Nephron progenitor cell (in vitro differentiated cells): ENCODE measurements at regions not wholly inside any gene's neighbourhood (a gene's known extent, or its start where the extent isn't known, plus 50 kb on each side); places are given as distances from the start of the nearest gene placed in this dataset.

Source experiments
- DNase-seq: peaks from one replicate; pipeline ENCODE4 v3.0.0; 2021
- H3K27ac Mint-ChIP-seq: 2 replicates; pipeline ENCODE4 v1.8.0; 2021; ENCODE audit warnings: mild to moderate bottlenecking, moderate library complexity, mixed read lengths
- H3K27me3 Mint-ChIP-seq: 2 replicates; pipeline ENCODE4 v1.8.0; 2021; ENCODE audit warnings: mild to moderate bottlenecking, low read depth, mixed read lengths; ENCODE audit not compliant: poor library complexity
- H3K36me3 Mint-ChIP-seq: 2 replicates; pipeline ENCODE4 v1.8.0; 2021; ENCODE audit warnings: low read depth, mixed read lengths
- H3K4me1 Mint-ChIP-seq: 2 replicates; pipeline ENCODE4 v1.8.0; 2021; ENCODE audit warnings: mixed read lengths
- H3K4me3 Mint-ChIP-seq: 2 replicates; pipeline ENCODE4 v1.8.0; 2021; ENCODE audit warnings: mild to moderate bottlenecking, moderate library complexity, mixed read lengths
- H3K9me3 Mint-ChIP-seq: 2 replicates; pipeline ENCODE4 v1.8.0; 2021; ENCODE audit warnings: mild to moderate bottlenecking, moderate library complexity, mixed read lengths
- CTCF ChIP-seq: fragments of 200-600 bp; sonication (generic); IDR thresholded peaks from 2 replicates; pipeline ENCODE4 v1.5.0; 2021; ENCODE audit warnings: antibody characterized with exemption

- no peak for TF ChIP-seq CTCF
- Mint-ChIP-seq H3K27me3 (no peaks in the 10 kb centered on the region), H3K36me3 (no peaks in the 10 kb centered on the region), H3K4me1 (peaks cover 20% of the 10 kb centered on the region), H3K4me3 (no peak overlapping the region), H3K9me3 (peaks cover 10% of the 10 kb centered on the region), H3K27ac (no peak overlapping the region)
- DNase-seq: no peak
Observed at GRCh38 chr1:221891708-221892107, 149.8 kb upstream of the DUSP10 start.

DNA sequence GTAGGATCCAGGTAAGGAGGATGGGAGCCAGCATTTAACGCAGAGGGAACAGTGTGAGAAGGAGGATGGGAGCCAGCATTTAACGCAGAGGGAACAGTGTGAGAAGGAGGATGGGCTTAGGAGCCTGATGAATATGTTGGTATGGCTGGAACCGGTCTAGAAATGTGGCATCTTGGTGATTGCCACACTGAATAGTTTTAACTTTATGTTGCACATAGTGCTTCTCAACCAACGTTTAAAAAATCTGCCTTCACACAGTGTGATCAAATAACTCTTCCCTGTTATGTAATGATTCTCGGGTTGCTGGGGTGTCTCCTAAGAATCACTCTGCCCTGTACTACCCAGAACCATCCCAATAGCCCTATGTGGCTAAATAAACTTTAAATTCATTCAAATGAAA is 146.9 kb upstream of the DUSP10 start:
- no peaks in the 10 kb centered on the region for H3K9me3 Mint-ChIP-seq

DNA sequence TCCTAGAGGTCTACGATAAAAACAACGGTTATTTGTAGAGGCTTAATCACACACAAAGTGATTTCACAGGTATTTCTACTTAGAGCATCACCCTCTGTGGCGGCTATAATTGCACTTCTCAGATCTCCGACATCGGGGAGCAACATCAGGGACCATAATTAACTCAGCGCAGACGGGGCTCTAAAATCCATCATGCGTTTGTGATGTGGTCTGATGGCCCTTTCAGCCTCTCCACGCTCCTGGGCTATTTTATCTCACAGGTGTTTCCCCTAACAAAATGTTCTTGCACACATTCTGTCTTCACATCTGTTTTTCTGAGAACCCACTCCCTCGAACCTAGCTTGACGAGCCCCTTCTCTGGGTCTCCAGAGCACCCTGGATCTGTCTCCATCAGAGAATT is 146.3 kb upstream of the DUSP10 start:
- no peak overlapping the region for H3K27ac Mint-ChIP-seq
- DNase-seq: no peak
- H3K36me3 Mint-ChIP-seq: no peaks in the 10 kb centered on the region
- peaks cover 23% of the 10 kb centered on the region for H3K4me1 Mint-ChIP-seq
- H3K9me3 Mint-ChIP-seq: no peaks in the 10 kb centered on the region
- H3K27me3 Mint-ChIP-seq: peaks cover 3% of the 10 kb centered on the region
- H3K4me3 Mint-ChIP-seq: no peak overlapping the region
- TF ChIP-seq CTCF: no peak

More for the DNA sequence above, 146.9 kb upstream of the DUSP10 start:
- no peak for TF ChIP-seq CTCF
- peak overlapping the region; percentile 30 for H3K27ac Mint-ChIP-seq
- H3K36me3 Mint-ChIP-seq: no peaks in the 10 kb centered on the region
- H3K4me1 Mint-ChIP-seq: peaks cover 23% of the 10 kb centered on the region
- H3K4me3 Mint-ChIP-seq: no peak overlapping the region
- H3K27me3 Mint-ChIP-seq: peaks cover 3% of the 10 kb centered on the region
- no peak for DNase-seq

DNA sequence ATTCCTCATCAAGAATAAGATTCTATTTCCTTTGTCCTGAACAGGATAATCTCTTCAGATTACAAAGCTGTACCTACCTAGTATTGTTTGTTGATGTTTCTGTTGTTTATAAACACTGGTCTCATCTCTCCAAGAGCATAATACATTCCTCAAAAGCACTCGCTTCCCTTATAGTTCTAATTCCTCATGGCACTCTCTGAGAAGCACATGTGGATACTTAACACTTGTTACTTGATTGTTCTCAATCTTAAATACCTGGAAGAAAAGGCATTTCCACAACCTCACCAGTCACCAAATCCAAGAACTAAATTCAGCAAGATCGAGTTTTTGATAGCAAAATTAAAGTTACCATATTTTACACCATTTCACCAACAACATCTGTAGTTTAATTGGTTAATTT is 145.9 kb upstream of the DUSP10 start:
- no peak for TF ChIP-seq CTCF
- Mint-ChIP-seq H3K27me3 (peaks cover 3% of the 10 kb centered on the region), H3K4me3 (no peak overlapping the region), H3K9me3 (no peaks in the 10 kb centered on the region), H3K27ac (no peak overlapping the region), H3K36me3 (no peaks in the 10 kb centered on the region), H3K4me1 (peaks cover 23% of the 10 kb centered on the region)
- no peak for DNase-seq

- DNase-seq: no peak
- Mint-ChIP-seq H3K9me3 (no peaks in the 10 kb centered on the region), H3K27me3 (peaks cover 3% of the 10 kb centered on the region), H3K4me3 (no peak overlapping the region), H3K27ac (no peak overlapping the region), H3K36me3 (no peaks in the 10 kb centered on the region), H3K4me1 (peaks cover 23% of the 10 kb centered on the region)
- TF ChIP-seq CTCF: no peak
Observed at GRCh38 chr1:221887415-221887746, 145.5 kb upstream of the DUSP10 start.

- Mint-ChIP-seq H3K27me3 (peaks cover 3% of the 10 kb centered on the region), H3K4me3 (no peak overlapping the region), H3K9me3 (no peaks in the 10 kb centered on the region), H3K27ac (no peak overlapping the region), H3K4me1 (peaks cover 23% of the 10 kb centered on the region), H3K36me3 (no peaks in the 10 kb centered on the region)
- no peak for TF ChIP-seq CTCF
- DNase-seq: no peak
Observed at GRCh38 chr1:221886743-221887414, 145.0 kb upstream of the DUSP10 start.
